ENCODE measurements at regions not wholly inside any gene's neighbourhood (a gene's known extent, or its start where the extent isn't known, plus 50 kb on each side); places are given as distances from the start of the nearest gene placed in this dataset.

DNA sequence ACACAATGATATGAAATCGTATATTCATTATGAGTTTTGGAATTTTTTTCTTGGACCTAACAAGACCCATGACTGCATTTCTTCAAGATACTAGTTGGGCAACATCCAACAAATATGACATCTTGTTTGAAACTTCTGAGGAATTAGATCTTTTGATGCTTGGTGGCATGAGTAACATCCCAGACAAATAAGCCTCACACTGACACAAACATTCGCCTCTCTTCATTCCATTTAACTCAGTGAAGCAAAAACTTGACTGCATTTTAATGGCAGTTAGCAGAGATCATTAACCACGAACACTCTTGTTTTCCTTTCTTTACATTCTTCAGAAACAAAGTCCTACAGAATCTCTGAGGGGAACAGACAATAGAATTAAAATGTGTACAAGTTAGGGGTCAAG lies 758.3 kb downstream of the C12orf50 start:
- Mint-ChIP-seq H3K9me3 (ENCODE audit: low read depth) (no peaks in the 10 kb centered on the region), H3K4me1 (ENCODE audit: low read depth) (peaks cover 5% of the 10 kb centered on the region), H3K27me3 (no peaks in the 10 kb centered on the region), H3K27ac (no peak overlapping the region), H3K36me3 (ENCODE audit: insufficient read depth) (no peaks in the 10 kb centered on the region), H3K4me3 (ENCODE audit: low read depth) (no peak overlapping the region)
- no peak for DNase-seq (ENCODE audit: low spot score, unreplicated experiment)
- TF ChIP-seq CTCF (IDR thresholded peaks at IDR 0.05; ENCODE audit: unreplicated experiment), result no peak

GRCh38 chr12:87266305-87266704 lies 762.9 kb downstream of the C12orf50 start:
- peak; percentile 16 for TF ChIP-seq CTCF (IDR thresholded peaks at IDR 0.05; ENCODE audit: unreplicated experiment)
- Mint-ChIP-seq H3K36me3 (ENCODE audit: insufficient read depth) (no peaks in the 10 kb centered on the region), H3K27me3 (no peaks in the 10 kb centered on the region), H3K27ac (no peak overlapping the region), H3K4me1 (ENCODE audit: low read depth) (no peaks in the 10 kb centered on the region), H3K4me3 (ENCODE audit: low read depth) (no peak overlapping the region), H3K9me3 (ENCODE audit: low read depth) (no peaks in the 10 kb centered on the region)
- DNase-seq (ENCODE audit: low spot score, unreplicated experiment), result no peak

DNA sequence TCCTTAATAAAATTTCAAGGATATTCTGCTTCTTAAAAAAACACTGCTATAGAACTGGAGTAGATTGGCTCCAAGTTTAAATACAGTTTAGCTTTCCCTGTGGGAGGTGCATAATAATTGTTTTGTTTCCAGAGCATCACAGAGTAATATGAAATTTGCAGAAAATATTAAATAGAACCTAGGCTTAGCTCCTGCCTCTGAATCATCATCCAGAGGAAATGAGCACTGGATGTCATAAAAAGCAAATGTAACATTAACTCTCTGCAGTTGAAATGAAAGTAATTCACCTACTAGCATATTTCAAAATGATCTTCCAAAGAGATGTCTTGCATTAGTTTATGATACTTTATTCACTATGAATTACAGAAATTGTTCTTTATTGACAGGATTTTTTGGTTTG lies 769.8 kb downstream of the C12orf50 start:
- Mint-ChIP-seq H3K27me3 (no peaks in the 10 kb centered on the region), H3K9me3 (ENCODE audit: low read depth) (no peaks in the 10 kb centered on the region), H3K4me3 (ENCODE audit: low read depth) (no peak overlapping the region), H3K4me1 (ENCODE audit: low read depth) (no peaks in the 10 kb centered on the region), H3K27ac (no peak overlapping the region), H3K36me3 (ENCODE audit: insufficient read depth) (no peaks in the 10 kb centered on the region)
- no peak for DNase-seq (ENCODE audit: low spot score, unreplicated experiment)
- TF ChIP-seq CTCF (IDR thresholded peaks at IDR 0.05; ENCODE audit: unreplicated experiment), result no peak

GRCh38 chr12:87254381-87255030 lies 774.7 kb downstream of the C12orf50 start:
- Mint-ChIP-seq H3K27ac (no peak overlapping the region), H3K4me3 (ENCODE audit: low read depth) (no peak overlapping the region), H3K27me3 (no peaks in the 10 kb centered on the region), H3K36me3 (ENCODE audit: insufficient read depth) (no peaks in the 10 kb centered on the region), H3K9me3 (ENCODE audit: low read depth) (peaks cover 7% of the 10 kb centered on the region), H3K4me1 (ENCODE audit: low read depth) (no peaks in the 10 kb centered on the region)
- TF ChIP-seq CTCF (IDR thresholded peaks at IDR 0.05; ENCODE audit: unreplicated experiment), result no peak
- DNase-seq (ENCODE audit: low spot score, unreplicated experiment), result no peak

DNA sequence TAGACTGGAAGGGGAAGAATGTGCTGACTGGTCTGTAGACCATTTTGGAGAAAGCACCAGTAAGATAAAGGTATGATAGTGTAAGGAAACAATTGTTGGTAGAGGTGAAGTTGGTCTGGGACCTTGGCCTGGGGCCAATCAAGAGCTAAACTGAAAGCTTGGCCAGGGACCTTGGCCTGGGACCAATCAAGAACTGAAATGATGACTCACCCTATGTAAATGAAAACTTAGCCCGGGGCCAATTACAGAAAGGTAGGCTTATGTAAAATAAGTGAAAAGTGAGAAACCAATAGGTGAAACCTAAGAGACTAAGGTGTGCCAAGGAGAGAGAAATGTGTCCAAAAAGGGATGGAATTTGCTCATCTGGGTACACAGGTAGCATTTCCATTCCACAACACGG lies 776.0 kb downstream of the C12orf50 start:
- no peak for TF ChIP-seq CTCF (IDR thresholded peaks at IDR 0.05; ENCODE audit: unreplicated experiment)
- no peaks in the 10 kb centered on the region for H3K36me3 Mint-ChIP-seq (ENCODE audit: insufficient read depth)
- no peak for DNase-seq (ENCODE audit: low spot score, unreplicated experiment)
- H3K4me1 Mint-ChIP-seq (ENCODE audit: low read depth), result peaks cover 1% of the 10 kb centered on the region
- H3K27ac Mint-ChIP-seq, result no peak overlapping the region
- H3K27me3 Mint-ChIP-seq, result no peaks in the 10 kb centered on the region
- peaks cover 7% of the 10 kb centered on the region for H3K9me3 Mint-ChIP-seq (ENCODE audit: low read depth)
- no peak overlapping the region for H3K4me3 Mint-ChIP-seq (ENCODE audit: low read depth)
